ENCODE measurements at regions not wholly inside any gene's neighbourhood (a gene's known extent, or its start where the extent isn't known, plus 50 kb on each side); places are given as distances from the start of the nearest gene placed in this dataset.

DNA sequence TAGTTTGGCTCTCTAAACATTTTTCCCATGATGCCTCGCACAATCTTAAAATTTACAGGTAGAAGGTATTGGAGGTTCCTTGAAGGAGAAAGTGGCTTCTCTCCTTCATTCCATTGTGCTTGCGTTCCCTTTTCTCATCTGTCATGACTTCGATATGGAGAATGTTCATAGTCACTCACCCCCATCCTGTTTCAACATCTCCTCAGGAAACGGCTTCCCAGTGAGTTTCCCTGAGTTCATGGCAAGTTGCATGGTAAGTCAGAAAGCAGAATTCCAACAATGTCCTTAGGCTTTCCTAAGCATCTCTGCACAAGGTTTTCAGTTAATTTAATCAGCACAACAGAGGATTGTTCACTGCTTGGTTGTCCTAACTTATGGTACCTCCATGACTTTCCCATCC lies 581.8 kb upstream of the SLITRK5 start:
- TF ChIP-seq SIN3A (IDR thresholded peaks at IDR 0.05; ENCODE audit: borderline replicate concordance, insufficient read depth, low read depth, low read length) = no peak
- TF ChIP-seq POLR2AphosphoS5 (IDR thresholded peaks at IDR 0.05; ENCODE audit: low read depth, low read length) = no peak
- no peak for TF ChIP-seq TCF7L2 (IDR thresholded peaks at IDR 0.05; ENCODE audit: low read depth, low read length)
- TF ChIP-seq, protein P1, sequence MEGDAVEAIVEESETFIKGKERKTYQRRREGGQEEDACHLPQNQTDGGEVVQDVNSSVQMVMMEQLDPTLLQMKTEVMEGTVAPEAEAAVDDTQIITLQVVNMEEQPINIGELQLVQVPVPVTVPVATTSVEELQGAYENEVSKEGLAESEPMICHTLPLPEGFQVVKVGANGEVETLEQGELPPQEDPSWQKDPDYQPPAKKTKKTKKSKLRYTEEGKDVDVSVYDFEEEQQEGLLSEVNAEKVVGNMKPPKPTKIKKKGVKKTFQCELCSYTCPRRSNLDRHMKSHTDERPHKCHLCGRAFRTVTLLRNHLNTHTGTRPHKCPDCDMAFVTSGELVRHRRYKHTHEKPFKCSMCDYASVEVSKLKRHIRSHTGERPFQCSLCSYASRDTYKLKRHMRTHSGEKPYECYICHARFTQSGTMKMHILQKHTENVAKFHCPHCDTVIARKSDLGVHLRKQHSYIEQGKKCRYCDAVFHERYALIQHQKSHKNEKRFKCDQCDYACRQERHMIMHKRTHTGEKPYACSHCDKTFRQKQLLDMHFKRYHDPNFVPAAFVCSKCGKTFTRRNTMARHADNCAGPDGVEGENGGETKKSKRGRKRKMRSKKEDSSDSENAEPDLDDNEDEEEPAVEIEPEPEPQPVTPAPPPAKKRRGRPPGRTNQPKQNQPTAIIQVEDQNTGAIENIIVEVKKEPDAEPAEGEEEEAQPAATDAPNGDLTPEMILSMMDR (IDR thresholded peaks at IDR 0.05) = no peak
- TF ChIP-seq, protein P2, sequence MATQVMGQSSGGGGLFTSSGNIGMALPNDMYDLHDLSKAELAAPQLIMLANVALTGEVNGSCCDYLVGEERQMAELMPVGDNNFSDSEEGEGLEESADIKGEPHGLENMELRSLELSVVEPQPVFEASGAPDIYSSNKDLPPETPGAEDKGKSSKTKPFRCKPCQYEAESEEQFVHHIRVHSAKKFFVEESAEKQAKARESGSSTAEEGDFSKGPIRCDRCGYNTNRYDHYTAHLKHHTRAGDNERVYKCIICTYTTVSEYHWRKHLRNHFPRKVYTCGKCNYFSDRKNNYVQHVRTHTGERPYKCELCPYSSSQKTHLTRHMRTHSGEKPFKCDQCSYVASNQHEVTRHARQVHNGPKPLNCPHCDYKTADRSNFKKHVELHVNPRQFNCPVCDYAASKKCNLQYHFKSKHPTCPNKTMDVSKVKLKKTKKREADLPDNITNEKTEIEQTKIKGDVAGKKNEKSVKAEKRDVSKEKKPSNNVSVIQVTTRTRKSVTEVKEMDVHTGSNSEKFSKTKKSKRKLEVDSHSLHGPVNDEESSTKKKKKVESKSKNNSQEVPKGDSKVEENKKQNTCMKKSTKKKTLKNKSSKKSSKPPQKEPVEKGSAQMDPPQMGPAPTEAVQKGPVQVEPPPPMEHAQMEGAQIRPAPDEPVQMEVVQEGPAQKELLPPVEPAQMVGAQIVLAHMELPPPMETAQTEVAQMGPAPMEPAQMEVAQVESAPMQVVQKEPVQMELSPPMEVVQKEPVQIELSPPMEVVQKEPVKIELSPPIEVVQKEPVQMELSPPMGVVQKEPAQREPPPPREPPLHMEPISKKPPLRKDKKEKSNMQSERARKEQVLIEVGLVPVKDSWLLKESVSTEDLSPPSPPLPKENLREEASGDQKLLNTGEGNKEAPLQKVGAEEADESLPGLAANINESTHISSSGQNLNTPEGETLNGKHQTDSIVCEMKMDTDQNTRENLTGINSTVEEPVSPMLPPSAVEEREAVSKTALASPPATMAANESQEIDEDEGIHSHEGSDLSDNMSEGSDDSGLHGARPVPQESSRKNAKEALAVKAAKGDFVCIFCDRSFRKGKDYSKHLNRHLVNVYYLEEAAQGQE (IDR thresholded peaks at IDR 0.05; ENCODE audit: insufficient read depth in 1 of 2, low read depth in 2 of 2, low read length in 1 of 2) = no peak
- Histone ChIP-seq H3K27ac (ENCODE audit: low read length) (no peak overlapping the region), H3K9me3 (ENCODE audit: control insufficient read depth, insufficient read depth, low read depth, low read length) (no peaks in the 10 kb centered on the region), H3K4me3 (ENCODE audit: low read depth in 2 of 2, low read length in 2 of 2) (no peak overlapping the region), H3K36me3 (ENCODE audit: control insufficient read depth, insufficient read depth, low read length) (no peaks in the 10 kb centered on the region), H3K4me1 (ENCODE audit: control insufficient read depth, insufficient read depth, low read length) (no peaks in the 10 kb centered on the region), H3K27me3 (ENCODE audit: control insufficient read depth, insufficient read depth, low read length) (no peaks in the 10 kb centered on the region)
- ATAC-seq (no peak), DNase-seq (ENCODE audit: low read depth, low spot score) (no peak)
- intact Hi-C loops (cut with micrococcal nuclease; ENCODE audit: unreplicated experiment) = no loop called here
- no TSS peak for BruUV-seq (replicated peaks)
- ChIA-PET CTCF (no interaction called here), POLR2A (no interaction called here)
- in situ Hi-C loops (cut with HindIII; ENCODE audit: low pct_unique_long_range_greater_than_20kb, low sequenced_read_pairs) = no loop called here

DNA sequence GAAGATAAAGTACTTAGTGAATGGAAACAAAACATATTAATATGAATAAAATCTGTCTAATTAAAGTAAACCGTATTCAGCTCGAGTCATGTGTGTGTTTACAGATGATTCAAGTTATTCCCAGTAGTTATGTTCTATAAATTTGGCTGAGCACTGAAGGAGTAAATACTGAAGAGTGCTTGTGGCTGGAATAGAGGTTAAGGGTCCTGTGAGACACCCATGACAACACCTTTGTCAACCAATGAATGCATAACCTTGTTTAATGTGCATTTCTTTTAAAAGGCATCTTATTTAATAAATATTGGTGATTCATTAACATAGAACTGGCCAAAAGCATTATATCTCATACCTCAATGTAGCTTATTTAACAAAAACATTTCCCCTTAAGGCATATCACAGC lies 577.8 kb upstream of the SLITRK5 start:
- in situ Hi-C loops (cut with HindIII; ENCODE audit: low pct_unique_long_range_greater_than_20kb, low sequenced_read_pairs) (no loop called here), intact Hi-C loops (cut with micrococcal nuclease; ENCODE audit: unreplicated experiment) (no loop called here)
- POLR2A ChIA-PET = no interaction called here
- TF ChIP-seq SIN3A (IDR thresholded peaks at IDR 0.05; ENCODE audit: borderline replicate concordance, insufficient read depth, low read depth, low read length) = no peak
- TF ChIP-seq, protein P2 (IDR thresholded peaks at IDR 0.05; ENCODE audit: insufficient read depth in 1 of 2, low read depth in 2 of 2, low read length in 1 of 2) = no peak
- TF ChIP-seq TCF7L2 (IDR thresholded peaks at IDR 0.05; ENCODE audit: low read depth, low read length) = no peak
- TF ChIP-seq POLR2AphosphoS5 (IDR thresholded peaks at IDR 0.05; ENCODE audit: low read depth, low read length) = no peak
- TF ChIP-seq, protein P1 (IDR thresholded peaks at IDR 0.05) = no peak
- Histone ChIP-seq H3K27ac (ENCODE audit: low read length) (peak overlapping the region; percentile 29; the same call in 1 of the 2 replicates), H3K4me3 (ENCODE audit: low read depth in 2 of 2, low read length in 2 of 2) (no peak overlapping the region), H3K27me3 (ENCODE audit: control insufficient read depth, insufficient read depth, low read length) (no peaks in the 10 kb centered on the region), H3K9me3 (ENCODE audit: control insufficient read depth, insufficient read depth, low read depth, low read length) (no peaks in the 10 kb centered on the region), H3K4me1 (ENCODE audit: control insufficient read depth, insufficient read depth, low read length) (no peaks in the 10 kb centered on the region), H3K36me3 (ENCODE audit: control insufficient read depth, insufficient read depth, low read length) (no peaks in the 10 kb centered on the region)
- CTCF ChIA-PET = no interaction called here
- BruUV-seq (replicated peaks) = no TSS peak
- no peak for ATAC-seq
- DNase-seq (ENCODE audit: low read depth, low spot score) = no peak
